Breast epithelium (tissue), 4 donors: ENCODE measurements at regions not wholly inside any gene's neighbourhood (a gene's known extent, or its start where the extent isn't known, plus 50 kb on each side); places are given as distances from the start of the nearest gene placed in this dataset.
"Not testable (repeated sequence)": the region's sequence is repeated elsewhere in the genome, so short reads cannot be mapped to it uniquely, and the experiment has no call there.

Experiments used
- DNase-seq, 2 donors: peaks; one replicate each; pipeline ENCODE4 v3.0.0-alpha.2; 2019; ENCODE audit warnings: low spot score in 2 of 2
- H3K27ac ChIP-seq, 2 donors: fragments of 200-600 bp; sonication (generic) in 1 of 2; one replicate each; pipeline ENCODE4 v1.5.1; 2016 to 2019; ENCODE audit warnings: mild to moderate bottlenecking in 1 of 2
- H3K27me3 ChIP-seq, 2 donors: fragments of 200-600 bp; sonication (generic) in 1 of 2; one replicate each; pipeline versions ENCODE4 v1.5.1 to v1.6.0; 2017 to 2019; ENCODE audit warnings: control low read depth in 1 of 2, mild to moderate bottlenecking in 1 of 2
- H3K36me3 ChIP-seq: fragments of 200-600 bp; one replicate; pipeline ENCODE4 v1.5.1; 2019
- H3K4me1 ChIP-seq, 2 donors: fragments of 200-600 bp; sonication (generic); one replicate each; pipeline ENCODE4 v1.5.1; 2016 to 2019; ENCODE audit warnings: control low read depth in 1 of 2
- H3K4me3 ChIP-seq, 3 donors: fragments of 200-600 bp; sonication (generic); 1 replicate in 2 of 3; 2 replicates in 1 of 3; pipeline ENCODE4 v1.5.1; 2016 to 2019; ENCODE audit warnings: mild to moderate bottlenecking in 3 of 3, moderate library complexity in 2 of 3
- H3K9me3 ChIP-seq, 2 donors: fragments of 200-600 bp; sonication (generic) in 1 of 2; one replicate each; pipeline ENCODE4 v1.5.1; 2016 to 2019; ENCODE audit warnings: control low read depth in 1 of 2
- POLR2A ChIP-seq: fragments of 450-650 bp; IDR thresholded peaks from one replicate; pipeline ENCODE4 v1.6.1; 2016; ENCODE audit warnings: antibody characterized with exemption, mild to moderate bottlenecking, moderate library complexity
- POLR2AphosphoS5 ChIP-seq, 3 donors: sonication (generic); formaldehyde crosslinking; IDR thresholded peaks; one replicate each; pipeline ENCODE4 v1.6.1; 2017; ENCODE audit warnings: antibody characterized with exemption in 3 of 3
- intact Hi-C: fragments of 100-400 bp; cut with DNase I; formaldehyde crosslinking; loops from one replicate; pipeline ENCODE4 v1.15.1; 2023; ENCODE audit warnings: low total_unique reads
- TF ChIP-seq, protein P1 (sequence below), 3 donors: fragments of 450-650 bp; IDR thresholded peaks; one replicate each; pipeline ENCODE4 v1.5.1; 2016 to 2017; ENCODE audit warnings: antibody characterized with exemption in 3 of 3, mild to moderate bottlenecking in 3 of 3, moderate library complexity in 3 of 3

DNA sequence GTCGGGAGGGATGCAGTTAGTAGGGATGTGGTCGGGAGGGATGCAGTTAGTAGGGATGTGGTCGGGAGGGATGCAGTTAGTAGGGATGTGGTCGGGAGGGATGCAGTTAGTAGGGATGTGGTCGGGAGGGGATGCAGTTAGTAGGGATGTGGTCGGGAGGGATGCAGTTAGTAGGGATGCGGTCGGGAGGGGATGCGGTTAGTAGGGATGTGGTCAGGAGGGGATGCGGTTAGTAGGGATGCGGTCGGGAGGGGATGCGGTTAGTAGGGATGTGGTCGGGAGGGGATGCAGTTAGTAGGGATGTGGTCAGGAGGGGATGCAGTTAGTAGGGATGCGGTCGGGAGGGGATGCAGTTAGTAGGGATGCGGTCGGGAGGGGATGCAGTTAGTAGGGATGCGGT is 96.2 kb downstream of the BDH1 start:
- DNase-seq, intact Hi-C loops, H3K27me3 ChIP-seq, H3K9me3 ChIP-seq, H3K4me1 ChIP-seq, H3K4me3 ChIP-seq, H3K36me3 ChIP-seq, H3K27ac ChIP-seq: not testable (repeated sequence)

DNA sequence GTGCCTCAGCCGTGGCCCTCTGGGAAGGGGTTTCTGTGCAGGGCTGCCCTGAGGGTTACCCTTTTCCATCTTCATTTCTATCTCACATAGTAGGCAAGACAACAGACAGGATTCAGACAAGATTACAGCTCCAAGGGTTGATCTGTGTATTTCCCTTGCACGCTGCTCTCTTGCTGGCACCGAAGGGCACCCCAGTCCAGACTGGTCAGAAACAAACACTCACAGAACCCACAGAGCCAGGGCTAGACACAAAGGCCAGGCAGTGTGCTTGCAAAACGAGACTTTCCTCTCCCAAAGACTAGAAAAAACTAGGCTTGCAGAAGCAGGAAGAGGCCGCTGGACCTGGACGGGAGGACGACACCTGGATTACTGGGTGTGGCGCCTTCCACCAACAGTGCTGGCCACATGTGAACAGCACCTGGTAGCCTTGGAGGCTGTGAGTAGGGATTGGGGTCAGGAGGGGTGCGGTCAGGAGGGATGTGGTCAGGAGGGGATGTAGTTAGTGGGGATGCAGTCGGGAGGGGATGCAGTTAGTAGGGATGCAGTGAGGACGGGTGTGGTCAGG is 96.8 kb downstream of the BDH1 start:
- Histone ChIP-seq H3K36me3 (no peaks in the 10 kb centered on the region), H3K9me3 (no peaks in the 10 kb centered on the region), H3K27ac (no peak overlapping the region), H3K4me1 (no peaks in the 10 kb centered on the region), H3K4me3 (no peak overlapping the region), H3K27me3 (no peaks in the 10 kb centered on the region)
- intact Hi-C loops = no loop called here
- DNase-seq = no peak
- TF ChIP-seq, protein P1, sequence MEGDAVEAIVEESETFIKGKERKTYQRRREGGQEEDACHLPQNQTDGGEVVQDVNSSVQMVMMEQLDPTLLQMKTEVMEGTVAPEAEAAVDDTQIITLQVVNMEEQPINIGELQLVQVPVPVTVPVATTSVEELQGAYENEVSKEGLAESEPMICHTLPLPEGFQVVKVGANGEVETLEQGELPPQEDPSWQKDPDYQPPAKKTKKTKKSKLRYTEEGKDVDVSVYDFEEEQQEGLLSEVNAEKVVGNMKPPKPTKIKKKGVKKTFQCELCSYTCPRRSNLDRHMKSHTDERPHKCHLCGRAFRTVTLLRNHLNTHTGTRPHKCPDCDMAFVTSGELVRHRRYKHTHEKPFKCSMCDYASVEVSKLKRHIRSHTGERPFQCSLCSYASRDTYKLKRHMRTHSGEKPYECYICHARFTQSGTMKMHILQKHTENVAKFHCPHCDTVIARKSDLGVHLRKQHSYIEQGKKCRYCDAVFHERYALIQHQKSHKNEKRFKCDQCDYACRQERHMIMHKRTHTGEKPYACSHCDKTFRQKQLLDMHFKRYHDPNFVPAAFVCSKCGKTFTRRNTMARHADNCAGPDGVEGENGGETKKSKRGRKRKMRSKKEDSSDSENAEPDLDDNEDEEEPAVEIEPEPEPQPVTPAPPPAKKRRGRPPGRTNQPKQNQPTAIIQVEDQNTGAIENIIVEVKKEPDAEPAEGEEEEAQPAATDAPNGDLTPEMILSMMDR (IDR thresholded peaks at IDR 0.05) = no peak
- TF ChIP-seq POLR2A (no peak), POLR2AphosphoS5 (IDR thresholded peaks at IDR 0.05) (no peak)

DNA sequence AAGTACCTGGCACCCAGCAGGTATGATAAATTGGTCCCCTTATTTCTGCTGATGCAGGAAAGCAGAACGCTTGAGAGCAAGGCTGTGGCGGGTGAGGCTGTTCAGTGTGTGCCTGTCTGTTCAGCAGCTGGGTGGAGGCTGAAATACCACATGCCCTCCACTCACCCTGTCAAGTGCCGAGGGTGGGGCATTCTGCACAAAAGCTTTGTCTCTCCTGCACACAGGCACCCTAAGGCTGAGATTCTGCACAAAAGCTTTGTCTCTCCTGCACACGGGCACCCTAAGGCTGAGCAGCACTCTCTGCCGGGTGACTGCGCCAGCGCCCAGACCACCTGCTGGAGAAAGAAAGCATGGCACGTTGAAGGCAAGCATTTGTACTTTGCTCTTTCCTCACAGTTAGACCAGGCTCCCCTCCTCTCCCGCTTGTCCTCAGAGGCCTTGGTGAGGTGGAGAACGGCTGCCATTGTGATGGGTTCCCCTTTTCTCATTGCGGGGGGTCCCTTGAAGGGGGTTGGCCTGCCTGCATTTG is 97.5 kb downstream of the BDH1 start:
- DNase-seq = no peak
- Histone ChIP-seq H3K27me3 (no peaks in the 10 kb centered on the region), H3K36me3 (no peaks in the 10 kb centered on the region), H3K9me3 (no peaks in the 10 kb centered on the region), H3K27ac (no peak overlapping the region), H3K4me1 (no peaks in the 10 kb centered on the region), H3K4me3 (no peak overlapping the region)
- TF ChIP-seq POLR2AphosphoS5 (IDR thresholded peaks at IDR 0.05) = no peak
- intact Hi-C loops = no loop called here

DNA sequence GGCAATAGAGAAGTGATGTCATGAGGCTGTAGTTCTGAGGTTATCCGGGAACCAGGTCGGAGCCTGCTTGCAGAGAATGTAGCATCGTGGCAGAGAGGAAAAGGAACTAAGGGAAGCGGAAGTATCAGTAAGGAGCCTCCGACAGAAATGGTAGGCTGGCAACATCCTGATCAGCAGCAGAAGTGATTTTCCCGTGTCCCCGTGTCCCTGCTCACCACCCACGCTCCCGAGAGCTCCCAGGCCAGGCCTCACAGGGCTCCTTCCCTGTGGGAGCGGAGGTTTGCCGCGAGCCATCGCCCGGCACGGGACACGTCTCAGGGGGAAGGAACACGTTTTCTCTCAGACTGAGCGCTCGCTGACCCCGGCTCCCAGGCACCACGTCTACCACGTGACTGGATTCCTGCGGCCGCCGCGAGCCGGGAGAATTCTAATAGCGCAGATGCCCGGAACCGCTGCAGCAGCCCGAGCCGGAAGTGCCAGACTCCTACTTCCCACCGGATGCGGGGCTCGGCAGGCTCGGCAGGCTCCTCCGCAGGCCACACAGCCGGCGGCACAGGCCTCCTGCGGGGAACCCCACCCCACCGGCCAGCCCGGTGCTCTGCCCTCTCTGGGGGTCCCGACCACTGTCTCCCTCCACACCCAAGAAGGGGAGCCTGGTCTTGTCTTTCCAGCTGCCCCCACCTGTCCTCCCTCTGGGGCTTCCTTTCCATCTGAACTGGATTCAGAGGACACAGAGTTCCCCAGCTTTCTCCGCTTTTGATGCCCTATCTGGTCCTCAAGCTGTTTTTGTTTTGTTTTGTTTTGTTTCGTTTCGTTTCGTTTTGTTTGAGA is 99.3 kb downstream of the BDH1 start:
- H3K4me1 ChIP-seq = no peaks in the 10 kb centered on the region
- no peaks in the 10 kb centered on the region for H3K36me3 ChIP-seq
- H3K27me3 ChIP-seq = no peaks in the 10 kb centered on the region
- H3K27ac ChIP-seq = peak overlapping the region; percentile 82 to 88
- intact Hi-C loops = no loop called here
- H3K9me3 ChIP-seq = no peaks in the 10 kb centered on the region
- peak overlapping the region; percentile 52 to 71 (median 59) for H3K4me3 ChIP-seq
- peak; percentile 78 to 80 for DNase-seq
- TF ChIP-seq POLR2A (no peak), POLR2AphosphoS5 (IDR thresholded peaks at IDR 0.05) (peak; percentile 41 to 54 (median 46))

DNA sequence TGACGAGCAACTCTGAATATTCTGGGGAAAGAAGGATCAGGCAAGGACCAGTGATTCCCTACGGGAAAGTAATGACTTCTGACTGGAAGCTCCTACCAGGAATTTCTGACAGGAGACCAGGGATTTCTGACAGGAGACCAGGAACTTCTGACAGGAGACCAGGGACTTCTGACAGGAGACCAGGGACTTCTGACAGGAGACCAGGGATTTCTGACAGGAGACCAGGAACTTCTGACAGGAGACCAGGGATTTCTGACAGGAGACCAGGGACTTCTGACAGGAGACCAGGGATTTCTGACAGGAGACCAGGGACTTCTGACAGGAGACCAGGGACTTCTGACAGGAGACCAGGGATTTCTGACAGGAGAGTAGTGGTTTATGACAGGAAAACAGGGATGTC is 100.9 kb downstream of the BDH1 start:
- H3K9me3 ChIP-seq, intact Hi-C loops, H3K36me3 ChIP-seq, H3K4me3 ChIP-seq, H3K4me1 ChIP-seq, DNase-seq, H3K27ac ChIP-seq, H3K27me3 ChIP-seq: not testable (repeated sequence)

DNA sequence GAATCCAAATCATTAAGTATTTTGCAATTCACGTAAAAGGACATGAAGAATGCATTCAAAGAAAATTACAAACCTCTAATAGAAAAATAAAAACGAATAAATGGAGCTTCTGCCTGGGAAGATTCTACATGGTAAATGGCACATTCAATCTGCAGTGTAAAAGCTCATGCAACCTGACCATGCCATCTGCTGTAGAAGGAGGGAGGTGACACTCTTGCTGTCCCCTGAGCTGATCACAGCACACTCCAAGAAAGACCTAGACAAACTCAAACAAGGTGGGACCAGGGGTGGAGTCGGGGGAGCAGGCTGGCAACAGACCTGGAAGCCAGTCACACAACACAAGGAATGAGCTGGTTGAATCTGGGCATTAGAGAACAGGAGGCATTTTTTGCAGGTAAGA is 101.8 kb downstream of the BDH1 start:
- H3K4me3 ChIP-seq = no peak overlapping the region
- H3K4me1 ChIP-seq = no peaks in the 10 kb centered on the region
- H3K27ac ChIP-seq = no peak overlapping the region
- TF ChIP-seq POLR2A (no peak), POLR2AphosphoS5 (IDR thresholded peaks at IDR 0.05) (no peak)
- TF ChIP-seq, protein P1 (IDR thresholded peaks at IDR 0.05) = peak in 1 of 3 donors; percentile 17
- intact Hi-C loops = no loop called here
- H3K36me3 ChIP-seq = no peaks in the 10 kb centered on the region
- H3K9me3 ChIP-seq = no peaks in the 10 kb centered on the region
- no peaks in the 10 kb centered on the region for H3K27me3 ChIP-seq
- DNase-seq = no peak

DNA sequence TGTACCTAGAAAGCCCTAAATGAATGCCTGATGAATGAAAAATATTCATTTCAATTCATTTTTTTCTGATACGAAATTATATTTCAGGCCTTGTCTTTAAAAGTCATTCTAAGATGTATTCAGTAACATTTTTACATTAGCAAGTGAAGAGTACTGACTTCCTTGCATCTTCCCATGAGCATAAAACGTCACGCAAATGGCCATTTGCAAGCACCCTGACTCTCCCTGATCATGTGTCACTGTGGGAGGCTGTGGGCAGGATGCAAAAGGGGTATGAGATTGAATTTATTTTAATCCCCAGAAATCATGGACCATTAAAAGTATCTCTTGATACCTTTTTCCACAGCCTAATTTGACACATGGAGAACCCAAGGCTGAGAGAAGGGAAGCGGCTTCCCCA is 105.0 kb downstream of the BDH1 start:
- no peaks in the 10 kb centered on the region for H3K27me3 ChIP-seq
- no peaks in the 10 kb centered on the region for H3K36me3 ChIP-seq
- no peaks in the 10 kb centered on the region for H3K4me1 ChIP-seq
- no peak for DNase-seq
- no peak overlapping the region for H3K4me3 ChIP-seq
- intact Hi-C loops = no loop called here
- TF ChIP-seq POLR2A (no peak), POLR2AphosphoS5 (IDR thresholded peaks at IDR 0.05) (no peak)
- TF ChIP-seq, protein P1 (IDR thresholded peaks at IDR 0.05) = no peak
- no peak overlapping the region for H3K27ac ChIP-seq
- H3K9me3 ChIP-seq = no peaks in the 10 kb centered on the region
